ENCODE measurements at regions not wholly inside any gene's neighbourhood (a gene's known extent, or its start where the extent isn't known, plus 50 kb on each side); places are given as distances from the start of the nearest gene placed in this dataset.

DNA sequence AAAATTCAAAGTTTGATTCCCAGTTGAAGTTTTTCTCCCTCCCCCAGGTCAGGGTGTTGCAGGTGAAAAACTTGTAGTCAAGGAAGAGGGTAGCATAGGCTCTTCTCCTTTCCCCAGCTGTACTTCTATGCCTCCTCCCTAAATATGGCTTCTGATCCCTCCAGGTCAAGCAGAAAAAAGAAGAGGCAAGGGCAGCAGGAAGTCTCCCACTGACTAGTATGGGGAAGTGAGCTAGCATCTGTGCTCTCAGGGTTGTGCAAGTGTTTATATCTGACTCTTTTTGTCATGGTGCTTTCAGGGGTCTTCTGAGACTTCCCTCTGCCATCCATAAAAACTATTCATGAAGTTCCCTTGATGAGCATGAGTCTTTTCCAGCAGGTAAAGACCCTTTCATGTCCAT lies 76.0 kb downstream of the ATPSCKMT start:
- no peaks in the 10 kb centered on the region for H3K9me2 ChIP-seq (ENCODE audit: low read depth, low read length)
- H3K4me1 ChIP-seq (ENCODE audit: insufficient read depth, low read length, severe bottlenecking), result no peaks in the 10 kb centered on the region
- no peaks in the 10 kb centered on the region for H3F3A ChIP-seq (ENCODE audit: insufficient read depth, low read length)
- H3K9me3 ChIP-seq (ENCODE audit: low read length), result no peaks in the 10 kb centered on the region
- H3K27ac ChIP-seq (ENCODE audit: low read depth, low read length, poor library complexity, severe bottlenecking), result no peak overlapping the region
- TF ChIP-seq, protein P1, sequence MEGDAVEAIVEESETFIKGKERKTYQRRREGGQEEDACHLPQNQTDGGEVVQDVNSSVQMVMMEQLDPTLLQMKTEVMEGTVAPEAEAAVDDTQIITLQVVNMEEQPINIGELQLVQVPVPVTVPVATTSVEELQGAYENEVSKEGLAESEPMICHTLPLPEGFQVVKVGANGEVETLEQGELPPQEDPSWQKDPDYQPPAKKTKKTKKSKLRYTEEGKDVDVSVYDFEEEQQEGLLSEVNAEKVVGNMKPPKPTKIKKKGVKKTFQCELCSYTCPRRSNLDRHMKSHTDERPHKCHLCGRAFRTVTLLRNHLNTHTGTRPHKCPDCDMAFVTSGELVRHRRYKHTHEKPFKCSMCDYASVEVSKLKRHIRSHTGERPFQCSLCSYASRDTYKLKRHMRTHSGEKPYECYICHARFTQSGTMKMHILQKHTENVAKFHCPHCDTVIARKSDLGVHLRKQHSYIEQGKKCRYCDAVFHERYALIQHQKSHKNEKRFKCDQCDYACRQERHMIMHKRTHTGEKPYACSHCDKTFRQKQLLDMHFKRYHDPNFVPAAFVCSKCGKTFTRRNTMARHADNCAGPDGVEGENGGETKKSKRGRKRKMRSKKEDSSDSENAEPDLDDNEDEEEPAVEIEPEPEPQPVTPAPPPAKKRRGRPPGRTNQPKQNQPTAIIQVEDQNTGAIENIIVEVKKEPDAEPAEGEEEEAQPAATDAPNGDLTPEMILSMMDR (IDR thresholded peaks at IDR 0.05; ENCODE audit: low read length), result no peak
- no peak for TF ChIP-seq EZH2 (IDR thresholded peaks at IDR 0.05; ENCODE audit: borderline replicate concordance, low read length)
- no peak overlapping the region for H3K4me2 ChIP-seq (ENCODE audit: low read length)
- no peak overlapping the region for H3K4me3 ChIP-seq (ENCODE audit: low read depth, low read length, poor library complexity, severe bottlenecking)
- no peaks in the 10 kb centered on the region for H3K36me3 ChIP-seq (ENCODE audit: insufficient read depth, low read length)
- no peaks in the 10 kb centered on the region for H4K20me1 ChIP-seq (ENCODE audit: insufficient read depth, low read length)
- H2AFZ ChIP-seq (ENCODE audit: low read length), result no peak overlapping the region
- no peaks in the 10 kb centered on the region for H3K79me2 ChIP-seq (ENCODE audit: insufficient read depth, low read length)
- H3K27me3 ChIP-seq (ENCODE audit: insufficient read depth, low read length), result no peaks in the 10 kb centered on the region; the same call in 1 of the 2 replicates
- H3K9ac ChIP-seq (ENCODE audit: low read length), result no peak overlapping the region

DNA sequence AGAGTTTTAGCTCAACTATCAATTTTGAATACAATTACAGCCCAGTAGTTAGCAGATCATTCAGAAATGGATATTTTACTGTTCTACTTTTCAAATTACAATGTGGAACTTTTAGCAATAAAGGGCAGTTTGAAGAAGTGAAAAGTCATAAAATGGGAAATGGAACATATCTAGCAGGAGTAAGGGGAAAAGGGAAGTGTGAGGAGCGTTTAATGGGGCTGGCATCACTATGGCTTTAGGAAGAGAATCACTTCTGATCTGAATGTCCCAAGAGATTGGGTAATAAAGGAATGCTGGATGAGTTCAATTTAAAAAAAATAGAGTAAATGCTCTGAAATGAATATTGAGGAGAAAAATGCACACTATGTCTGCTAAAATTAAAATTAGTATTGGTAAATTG lies 77.4 kb downstream of the ATPSCKMT start:
- TF ChIP-seq EZH2 (IDR thresholded peaks at IDR 0.05; ENCODE audit: borderline replicate concordance, low read length), result no peak
- H3K27me3 ChIP-seq (ENCODE audit: insufficient read depth, low read length), result no peaks in the 10 kb centered on the region; the same call in 1 of the 2 replicates
- H3K9me3 ChIP-seq (ENCODE audit: low read length), result no peaks in the 10 kb centered on the region
- H3K4me1 ChIP-seq (ENCODE audit: insufficient read depth, low read length, severe bottlenecking), result no peaks in the 10 kb centered on the region
- H3F3A ChIP-seq (ENCODE audit: insufficient read depth, low read length), result no peaks in the 10 kb centered on the region
- H3K27ac ChIP-seq (ENCODE audit: low read depth, low read length, poor library complexity, severe bottlenecking), result no peak overlapping the region
- no peak overlapping the region for H3K4me2 ChIP-seq (ENCODE audit: low read length)
- H2AFZ ChIP-seq (ENCODE audit: low read length), result no peak overlapping the region
- H3K4me3 ChIP-seq (ENCODE audit: low read depth, low read length, poor library complexity, severe bottlenecking), result no peak overlapping the region
- H4K20me1 ChIP-seq (ENCODE audit: insufficient read depth, low read length), result no peaks in the 10 kb centered on the region
- no peaks in the 10 kb centered on the region for H3K9me2 ChIP-seq (ENCODE audit: low read depth, low read length)
- H3K9ac ChIP-seq (ENCODE audit: low read length), result no peak overlapping the region
- H3K79me2 ChIP-seq (ENCODE audit: insufficient read depth, low read length), result no peaks in the 10 kb centered on the region
- H3K36me3 ChIP-seq (ENCODE audit: insufficient read depth, low read length), result no peaks in the 10 kb centered on the region

DNA sequence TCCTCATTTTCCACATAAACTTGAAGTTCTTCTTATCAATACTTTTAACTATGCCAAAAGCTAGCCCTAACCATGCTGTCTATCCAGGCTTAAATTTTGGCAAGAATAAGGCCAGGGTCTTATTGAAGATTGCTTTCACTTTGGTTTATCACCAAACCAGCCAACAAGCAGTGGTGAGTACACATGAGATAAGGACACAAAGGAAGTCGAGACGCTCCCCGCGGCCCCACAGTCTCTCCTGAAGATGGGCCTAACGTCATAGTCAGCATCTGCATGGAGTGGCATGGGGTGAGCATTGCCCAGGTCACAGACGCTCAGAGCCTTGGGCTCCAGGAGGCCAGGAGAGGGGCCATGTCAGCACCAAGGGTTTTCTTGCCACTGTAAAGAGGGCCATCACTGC lies 80.3 kb downstream of the ATPSCKMT start:
- Histone ChIP-seq H3F3A (ENCODE audit: insufficient read depth, low read length) (no peaks in the 10 kb centered on the region), H3K4me2 (ENCODE audit: low read length) (no peak overlapping the region), H3K4me3 (ENCODE audit: low read depth, low read length, poor library complexity, severe bottlenecking) (no peak overlapping the region), H3K9ac (ENCODE audit: low read length) (no peak overlapping the region), H3K36me3 (ENCODE audit: insufficient read depth, low read length) (no peaks in the 10 kb centered on the region), H3K27me3 (ENCODE audit: insufficient read depth, low read length) (no peaks in the 10 kb centered on the region), H2AFZ (ENCODE audit: low read length) (no peak overlapping the region), H3K4me1 (ENCODE audit: insufficient read depth, low read length, severe bottlenecking) (no peaks in the 10 kb centered on the region), H3K79me2 (ENCODE audit: insufficient read depth, low read length) (no peaks in the 10 kb centered on the region), H3K9me3 (ENCODE audit: low read length) (no peaks in the 10 kb centered on the region), H3K9me2 (ENCODE audit: low read depth, low read length) (no peaks in the 10 kb centered on the region), H4K20me1 (ENCODE audit: insufficient read depth, low read length) (no peaks in the 10 kb centered on the region), H3K27ac (ENCODE audit: low read depth, low read length, poor library complexity, severe bottlenecking) (no peak overlapping the region)
- TF ChIP-seq EZH2 (IDR thresholded peaks at IDR 0.05; ENCODE audit: borderline replicate concordance, low read length), result no peak
- TF ChIP-seq, protein P1 (IDR thresholded peaks at IDR 0.05; ENCODE audit: low read length), result no peak

DNA sequence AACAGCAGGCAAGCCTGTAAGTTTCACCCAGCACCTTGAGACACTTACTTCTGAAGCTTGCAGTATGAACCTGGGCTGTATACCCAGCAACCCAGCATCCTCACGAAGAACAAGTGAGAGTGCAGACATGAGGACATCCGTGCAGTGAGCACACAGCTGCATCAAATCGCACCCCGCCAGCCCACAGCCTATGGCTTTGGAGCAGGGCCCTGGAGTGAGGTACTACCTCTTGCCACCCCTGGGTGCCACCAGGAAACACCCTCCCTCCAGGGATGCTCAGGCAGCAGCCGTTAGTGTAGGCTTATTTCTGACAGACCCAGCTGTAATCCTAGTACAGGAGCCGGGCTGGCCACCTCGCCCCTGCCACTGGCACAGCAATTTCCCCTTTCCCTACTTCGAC lies 81.4 kb downstream of the ATPSCKMT start:
- H3K27me3 ChIP-seq (ENCODE audit: insufficient read depth, low read length), result no peaks in the 10 kb centered on the region
- no peaks in the 10 kb centered on the region for H3K36me3 ChIP-seq (ENCODE audit: insufficient read depth, low read length)
- H3K4me3 ChIP-seq (ENCODE audit: low read depth, low read length, poor library complexity, severe bottlenecking), result no peak overlapping the region
- no peak overlapping the region for H2AFZ ChIP-seq (ENCODE audit: low read length)
- H3K4me1 ChIP-seq (ENCODE audit: insufficient read depth, low read length, severe bottlenecking), result no peaks in the 10 kb centered on the region
- no peaks in the 10 kb centered on the region for H3K79me2 ChIP-seq (ENCODE audit: insufficient read depth, low read length)
- H3F3A ChIP-seq (ENCODE audit: insufficient read depth, low read length), result no peaks in the 10 kb centered on the region
- no peaks in the 10 kb centered on the region for H3K9me2 ChIP-seq (ENCODE audit: low read depth, low read length)
- no peak overlapping the region for H3K27ac ChIP-seq (ENCODE audit: low read depth, low read length, poor library complexity, severe bottlenecking)
- no peaks in the 10 kb centered on the region for H4K20me1 ChIP-seq (ENCODE audit: insufficient read depth, low read length)
- H3K9ac ChIP-seq (ENCODE audit: low read length), result no peak overlapping the region
- H3K4me2 ChIP-seq (ENCODE audit: low read length), result no peak overlapping the region
- TF ChIP-seq EZH2 (IDR thresholded peaks at IDR 0.05; ENCODE audit: borderline replicate concordance, low read length), result no peak
- TF ChIP-seq, protein P1 (IDR thresholded peaks at IDR 0.05; ENCODE audit: low read length), result no peak
- H3K9me3 ChIP-seq (ENCODE audit: low read length), result no peaks in the 10 kb centered on the region
